HEK293 (cell line): ENCODE measurements at regions not wholly inside any gene's neighbourhood (a gene's known extent, or its start where the extent isn't known, plus 50 kb on each side); places are given as distances from the start of the nearest gene placed in this dataset.

Experiments used
- ELK4 ChIP-seq: IDR thresholded peaks from 2 replicates; pipeline ENCODE4 v1.6.1; 2011; ENCODE audit warnings: mild to moderate bottlenecking, low read depth, low read length, borderline replicate concordance
- PBX3 ChIP-seq: sonication (generic); formaldehyde crosslinking; IDR thresholded peaks from 2 replicates; pipeline ENCODE4 v1.8.1; 2022; ENCODE audit warnings: mild to moderate bottlenecking, moderate library complexity, missing genetic modification reagents
- ZNF544 ChIP-seq: fragments of 450-650 bp; formaldehyde crosslinking; IDR thresholded peaks from 2 replicates; pipeline ENCODE4 v1.5.0; 2017; ENCODE audit warnings: missing biosample characterization, missing genetic modification characterization
- TF ChIP-seq, protein P1 (sequence below): fragments of 450-650 bp; formaldehyde crosslinking; IDR thresholded peaks from 2 replicates; pipeline ENCODE4 v1.5.1; 2016; ENCODE audit warnings: missing biosample characterization, missing genetic modification characterization

DNA sequence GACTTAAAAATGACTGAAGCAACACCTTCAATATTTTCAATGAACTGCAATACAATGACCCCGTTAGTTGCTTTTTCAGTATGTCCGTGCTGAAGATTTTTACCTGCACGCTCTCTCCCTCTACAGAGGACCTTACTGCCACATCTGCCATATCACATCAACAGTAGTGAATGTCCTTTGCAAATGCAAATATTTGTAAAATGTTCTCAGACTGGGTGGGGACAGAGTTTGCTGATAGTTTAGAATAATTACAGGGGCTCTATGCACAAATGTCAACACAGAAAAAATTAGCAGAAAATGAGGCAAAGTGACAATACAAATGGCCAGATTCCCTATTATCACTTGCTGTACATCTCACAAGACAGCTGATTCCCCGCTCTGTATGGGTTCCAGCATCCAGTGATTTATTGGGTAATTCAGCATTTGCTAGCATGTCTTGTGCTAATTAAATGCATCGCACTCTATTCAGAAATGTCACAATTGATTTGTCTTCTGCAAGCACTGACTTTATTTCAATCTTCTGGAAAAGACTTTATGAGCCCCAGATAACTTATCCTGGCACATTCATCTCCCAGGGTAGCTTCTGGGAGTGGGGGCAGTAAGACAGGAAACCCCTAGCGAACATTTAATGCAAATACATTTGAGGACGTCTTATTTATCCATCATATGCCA, 69.1 kb upstream of the PTER start:
- no peak for TF ChIP-seq ELK4
- TF ChIP-seq, protein P1, sequence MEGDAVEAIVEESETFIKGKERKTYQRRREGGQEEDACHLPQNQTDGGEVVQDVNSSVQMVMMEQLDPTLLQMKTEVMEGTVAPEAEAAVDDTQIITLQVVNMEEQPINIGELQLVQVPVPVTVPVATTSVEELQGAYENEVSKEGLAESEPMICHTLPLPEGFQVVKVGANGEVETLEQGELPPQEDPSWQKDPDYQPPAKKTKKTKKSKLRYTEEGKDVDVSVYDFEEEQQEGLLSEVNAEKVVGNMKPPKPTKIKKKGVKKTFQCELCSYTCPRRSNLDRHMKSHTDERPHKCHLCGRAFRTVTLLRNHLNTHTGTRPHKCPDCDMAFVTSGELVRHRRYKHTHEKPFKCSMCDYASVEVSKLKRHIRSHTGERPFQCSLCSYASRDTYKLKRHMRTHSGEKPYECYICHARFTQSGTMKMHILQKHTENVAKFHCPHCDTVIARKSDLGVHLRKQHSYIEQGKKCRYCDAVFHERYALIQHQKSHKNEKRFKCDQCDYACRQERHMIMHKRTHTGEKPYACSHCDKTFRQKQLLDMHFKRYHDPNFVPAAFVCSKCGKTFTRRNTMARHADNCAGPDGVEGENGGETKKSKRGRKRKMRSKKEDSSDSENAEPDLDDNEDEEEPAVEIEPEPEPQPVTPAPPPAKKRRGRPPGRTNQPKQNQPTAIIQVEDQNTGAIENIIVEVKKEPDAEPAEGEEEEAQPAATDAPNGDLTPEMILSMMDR (tag by site-specific recombination) = no peak
- no peak for TF ChIP-seq ZNF544 (tag by site-specific recombination)
- no peak for TF ChIP-seq PBX3 (CRISPR knock-in tag)
